NAMALWA (cell line): ENCODE measurements at regions not wholly inside any gene's neighbourhood (a gene's known extent, or its start where the extent isn't known, plus 50 kb on each side); places are given as distances from the start of the nearest gene placed in this dataset.
"Not testable (repeated sequence)": the region's sequence is repeated elsewhere in the genome, so short reads cannot be mapped to it uniquely, and the experiment has no call there.

Source experiments
- DNase-seq: peaks from one replicate; pipeline ENCODE4 v3.0.0-alpha.2; 2015; ENCODE audit warnings: low spot score

- no peak for DNase-seq
These were observed 87.2 kb upstream of the NAV2 start for GRCh38 chr11:19625438-19625837.

- DNase-seq = no peak
These were observed 94.7 kb upstream of the NAV2 start for GRCh38 chr11:19617696-19618523.

- DNase-seq = no peak
These were observed 97.1 kb upstream of the NAV2 start for GRCh38 chr11:19615341-19616183.

GRCh38 chr11:19614370-19614940, 98.2 kb upstream of the NAV2 start:
- no peak for DNase-seq

- DNase-seq = not testable (repeated sequence)
These were observed 100.6 kb upstream of the NAV2 start for GRCh38 chr11:19612025-19612424.

- DNase-seq = no peak
These were observed 104.8 kb upstream of the NAV2 start for GRCh38 chr11:19607656-19608360.

- no peak for DNase-seq
These were observed 105.6 kb upstream of the NAV2 start for GRCh38 chr11:19606856-19607655.

- no peak for DNase-seq
These were observed 106.9 kb upstream of the NAV2 start for GRCh38 chr11:19605520-19606371.

GRCh38 chr11:19604679-19605375, 107.8 kb upstream of the NAV2 start:
- DNase-seq = no peak

GRCh38 chr11:19603771-19604170, 108.9 kb upstream of the NAV2 start:
- DNase-seq = no peak

GRCh38 chr11:19602891-19603290, 109.7 kb upstream of the NAV2 start:
- DNase-seq = no peak

GRCh38 chr11:19602406-19602805, 110.2 kb upstream of the NAV2 start:
- DNase-seq = no peak

GRCh38 chr11:19601235-19601634, 111.4 kb upstream of the NAV2 start:
- no peak for DNase-seq

GRCh38 chr11:19599681-19600080, 113.0 kb upstream of the NAV2 start:
- no peak for DNase-seq

- no peak for DNase-seq
These were observed 113.7 kb upstream of the NAV2 start for GRCh38 chr11:19598876-19599486.

GRCh38 chr11:19598456-19598855, 114.2 kb upstream of the NAV2 start:
- DNase-seq = no peak

GRCh38 chr11:19597876-19598275, 114.8 kb upstream of the NAV2 start:
- no peak for DNase-seq

- no peak for DNase-seq
These were observed 115.4 kb upstream of the NAV2 start for GRCh38 chr11:19597206-19597605.
